ENCODE measurements at regions not wholly inside any gene's neighbourhood (a gene's known extent, or its start where the extent isn't known, plus 50 kb on each side); places are given as distances from the start of the nearest gene placed in this dataset.

DNA sequence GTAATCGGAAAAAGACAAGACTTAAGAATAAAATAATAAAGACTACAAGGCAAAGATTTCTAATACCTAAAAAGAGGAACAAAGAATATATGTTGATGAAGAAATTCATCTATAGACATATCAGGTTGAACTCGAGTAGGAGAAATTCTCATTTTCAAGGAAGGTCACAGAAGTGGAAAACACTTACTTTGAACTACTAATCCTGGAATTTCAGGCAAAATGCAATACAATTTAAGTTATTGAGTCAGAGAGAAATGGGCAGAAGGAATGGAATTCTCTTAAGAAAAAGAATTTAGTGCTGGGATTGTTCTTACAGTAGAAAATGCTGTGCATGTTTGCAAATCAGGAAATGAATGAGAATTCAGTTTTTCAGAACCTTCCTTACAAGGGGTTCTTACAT, 135.9 kb upstream of the TGFBR2 start:
- in situ Hi-C loops (cut with HindIII; ENCODE audit: low pct_unique_long_range_greater_than_20kb, low sequenced_read_pairs): no loop called here
- ATAC-seq (no peak), DNase-seq (ENCODE audit: low read depth, low spot score) (no peak)
- Histone ChIP-seq H3K4me3 (ENCODE audit: low read depth in 2 of 2, low read length in 2 of 2) (no peak overlapping the region), H3K27ac (ENCODE audit: low read length) (no peak overlapping the region), H3K27me3 (ENCODE audit: control insufficient read depth, insufficient read depth, low read length) (no peaks in the 10 kb centered on the region), H3K36me3 (ENCODE audit: control insufficient read depth, insufficient read depth, low read length) (no peaks in the 10 kb centered on the region), H3K4me1 (ENCODE audit: control insufficient read depth, insufficient read depth, low read length) (no peaks in the 10 kb centered on the region), H3K9me3 (ENCODE audit: control insufficient read depth, insufficient read depth, low read depth, low read length) (no peaks in the 10 kb centered on the region; the same call in 1 of the 2 replicates)
- TF ChIP-seq TCF7L2 (IDR thresholded peaks at IDR 0.05; ENCODE audit: low read depth, low read length): no peak
- no peak for TF ChIP-seq CTCF (IDR thresholded peaks at IDR 0.05)
- no peak for TF ChIP-seq SIN3A (IDR thresholded peaks at IDR 0.05; ENCODE audit: borderline replicate concordance, insufficient read depth, low read depth, low read length)
- no peak for TF ChIP-seq POLR2AphosphoS5 (IDR thresholded peaks at IDR 0.05; ENCODE audit: low read depth, low read length)
- no peak for TF ChIP-seq REST (IDR thresholded peaks at IDR 0.05; ENCODE audit: insufficient read depth in 1 of 2, low read depth in 2 of 2, low read length in 1 of 2)
- ChIA-PET CTCF (no interaction called here), POLR2A (no interaction called here)
- intact Hi-C loops (cut with micrococcal nuclease; ENCODE audit: unreplicated experiment): no loop called here
- BruUV-seq (replicated peaks): no TSS peak

DNA sequence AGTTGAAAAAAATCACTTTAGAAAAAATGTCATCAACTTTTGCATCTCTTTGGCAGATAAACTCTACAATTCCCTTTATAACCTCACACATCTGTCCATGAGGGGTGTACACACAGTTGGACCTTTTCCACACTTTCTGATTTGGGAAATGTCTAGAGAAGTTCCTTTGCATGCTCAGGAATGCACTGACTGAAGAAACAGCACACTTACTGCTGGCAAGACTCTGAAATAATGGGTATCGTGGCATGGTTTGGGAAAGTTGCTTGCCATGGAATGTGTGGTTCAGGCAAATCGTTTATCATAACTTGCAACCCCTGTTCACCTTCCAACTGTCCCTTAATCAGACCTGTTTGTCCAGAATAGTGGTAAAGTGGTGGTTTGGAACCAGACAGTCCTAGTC, 135.3 kb upstream of the TGFBR2 start:
- Histone ChIP-seq H3K36me3 (ENCODE audit: control insufficient read depth, insufficient read depth, low read length) (no peaks in the 10 kb centered on the region), H3K27me3 (ENCODE audit: control insufficient read depth, insufficient read depth, low read length) (no peaks in the 10 kb centered on the region), H3K9me3 (ENCODE audit: control insufficient read depth, insufficient read depth, low read depth, low read length) (no peaks in the 10 kb centered on the region; the same call in 1 of the 2 replicates), H3K27ac (ENCODE audit: low read length) (peak overlapping the region; percentile 48; the same call in 1 of the 2 replicates), H3K4me1 (ENCODE audit: control insufficient read depth, insufficient read depth, low read length) (no peaks in the 10 kb centered on the region), H3K4me3 (ENCODE audit: low read depth in 2 of 2, low read length in 2 of 2) (no peak overlapping the region)
- CTCF ChIA-PET: no interaction called here
- in situ Hi-C loops (cut with HindIII; ENCODE audit: low pct_unique_long_range_greater_than_20kb, low sequenced_read_pairs): no loop called here
- no peak for TF ChIP-seq TCF7L2 (IDR thresholded peaks at IDR 0.05; ENCODE audit: low read depth, low read length)
- no peak for TF ChIP-seq POLR2AphosphoS5 (IDR thresholded peaks at IDR 0.05; ENCODE audit: low read depth, low read length)
- TF ChIP-seq CTCF (IDR thresholded peaks at IDR 0.05): no peak
- TF ChIP-seq REST (IDR thresholded peaks at IDR 0.05; ENCODE audit: insufficient read depth in 1 of 2, low read depth in 2 of 2, low read length in 1 of 2): no peak
- no peak for TF ChIP-seq SIN3A (IDR thresholded peaks at IDR 0.05; ENCODE audit: borderline replicate concordance, insufficient read depth, low read depth, low read length)
- intact Hi-C loops (cut with micrococcal nuclease; ENCODE audit: unreplicated experiment): no loop called here
- ATAC-seq: no peak
- DNase-seq (ENCODE audit: low read depth, low spot score): no peak
- BruUV-seq (replicated peaks): no TSS peak
- POLR2A ChIA-PET: no interaction called here

Measured in Panc1 (cell line).